ENCODE measurements at regions not wholly inside any gene's neighbourhood (a gene's known extent, or its start where the extent isn't known, plus 50 kb on each side); places are given as distances from the start of the nearest gene placed in this dataset.

DNA sequence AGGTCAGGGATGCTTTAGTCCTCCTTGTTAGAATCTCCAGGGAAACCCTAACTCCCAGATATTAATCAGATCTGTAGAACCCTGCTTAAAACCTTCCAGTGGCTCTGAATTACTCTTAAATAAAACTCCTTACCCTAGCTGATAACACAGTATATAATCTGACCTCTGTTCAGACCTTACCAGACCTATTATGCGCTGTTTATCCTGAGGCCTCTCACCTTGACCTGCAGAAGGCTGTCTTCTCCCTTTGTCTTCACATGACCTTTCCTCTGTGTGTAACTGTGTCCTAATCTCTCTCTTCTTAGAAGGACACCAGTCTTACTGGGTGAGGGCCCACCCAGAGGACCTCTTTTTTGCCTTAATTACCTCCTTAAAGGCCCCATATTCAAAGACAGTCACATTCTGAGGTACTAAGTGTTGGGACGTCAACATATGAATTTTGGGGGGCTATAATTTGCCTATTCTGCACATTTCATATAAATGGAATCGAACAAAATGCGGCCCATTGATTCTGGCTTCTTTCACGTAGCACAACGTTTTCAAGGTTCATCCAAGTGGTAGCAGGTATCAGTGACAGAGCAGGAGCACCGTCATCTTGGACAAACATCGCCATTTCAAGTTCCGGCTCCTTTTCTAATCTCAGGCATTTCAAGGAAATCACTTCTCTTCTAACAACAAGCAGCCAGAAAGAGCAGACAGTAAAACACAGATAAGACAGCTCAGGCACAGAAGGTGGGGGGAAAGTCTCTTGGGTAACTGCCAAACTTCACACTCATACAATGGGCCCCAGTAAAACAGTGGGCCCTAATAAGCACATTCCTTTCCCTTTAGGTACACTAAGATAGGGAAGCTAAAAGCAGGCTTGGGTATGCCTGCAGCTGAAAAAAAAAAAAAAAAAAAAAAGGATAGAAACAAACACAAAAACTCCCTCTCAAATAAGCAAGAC is 200.2 kb upstream of the NUDT4 start:
- Mint-ChIP-seq H3K9me3 (ENCODE audit: unreplicated experiment) (no peaks in the 10 kb centered on the region), H3K27me3 (ENCODE audit: unreplicated experiment) (no peaks in the 10 kb centered on the region), H3K36me3 (ENCODE audit: low read depth, unreplicated experiment) (no peaks in the 10 kb centered on the region), H3K4me3 (ENCODE audit: unreplicated experiment) (no peak overlapping the region), H3K4me1 (ENCODE audit: unreplicated experiment) (peaks cover 6% of the 10 kb centered on the region), H3K27ac (ENCODE audit: unreplicated experiment) (peak overlapping the region; percentile 61)
- TF ChIP-seq, protein P1, sequence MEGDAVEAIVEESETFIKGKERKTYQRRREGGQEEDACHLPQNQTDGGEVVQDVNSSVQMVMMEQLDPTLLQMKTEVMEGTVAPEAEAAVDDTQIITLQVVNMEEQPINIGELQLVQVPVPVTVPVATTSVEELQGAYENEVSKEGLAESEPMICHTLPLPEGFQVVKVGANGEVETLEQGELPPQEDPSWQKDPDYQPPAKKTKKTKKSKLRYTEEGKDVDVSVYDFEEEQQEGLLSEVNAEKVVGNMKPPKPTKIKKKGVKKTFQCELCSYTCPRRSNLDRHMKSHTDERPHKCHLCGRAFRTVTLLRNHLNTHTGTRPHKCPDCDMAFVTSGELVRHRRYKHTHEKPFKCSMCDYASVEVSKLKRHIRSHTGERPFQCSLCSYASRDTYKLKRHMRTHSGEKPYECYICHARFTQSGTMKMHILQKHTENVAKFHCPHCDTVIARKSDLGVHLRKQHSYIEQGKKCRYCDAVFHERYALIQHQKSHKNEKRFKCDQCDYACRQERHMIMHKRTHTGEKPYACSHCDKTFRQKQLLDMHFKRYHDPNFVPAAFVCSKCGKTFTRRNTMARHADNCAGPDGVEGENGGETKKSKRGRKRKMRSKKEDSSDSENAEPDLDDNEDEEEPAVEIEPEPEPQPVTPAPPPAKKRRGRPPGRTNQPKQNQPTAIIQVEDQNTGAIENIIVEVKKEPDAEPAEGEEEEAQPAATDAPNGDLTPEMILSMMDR (IDR thresholded peaks at IDR 0.05; ENCODE audit: unreplicated experiment) = no peak
- no peak for DNase-seq (ENCODE audit: low spot score)

DNA sequence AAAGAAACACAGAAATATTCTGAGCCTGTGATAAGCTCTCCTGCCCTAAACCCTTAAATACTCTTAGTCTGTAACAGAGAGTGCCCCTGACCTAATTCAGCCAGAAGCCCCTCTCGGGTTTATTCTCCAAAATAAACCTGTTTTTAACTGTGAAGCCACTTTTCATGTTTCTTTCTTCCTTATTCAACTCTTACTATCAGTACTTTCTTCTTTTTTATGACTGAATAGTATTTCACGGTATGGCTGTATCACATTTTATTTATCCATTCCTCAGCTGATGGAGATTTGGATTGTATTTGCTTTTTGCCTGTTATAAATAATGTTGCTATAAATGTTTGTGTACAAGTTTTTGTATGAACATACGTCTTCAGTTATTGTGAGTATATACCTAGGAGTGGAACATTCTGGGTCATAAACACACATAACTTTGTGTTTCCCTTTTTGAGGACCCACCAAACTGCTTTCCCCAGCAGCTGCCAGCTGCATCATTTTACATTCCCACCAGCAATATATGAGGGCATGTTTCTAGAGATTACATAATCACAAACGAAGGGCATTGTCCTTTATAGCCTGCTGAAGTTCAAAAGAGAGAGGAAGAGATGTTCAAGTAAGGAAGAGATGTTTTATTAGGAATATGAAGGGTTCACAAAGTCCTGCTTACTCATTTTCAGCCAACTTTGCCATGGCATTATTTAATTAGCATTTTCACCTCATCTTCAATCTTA is 199.4 kb upstream of the NUDT4 start:
- Mint-ChIP-seq H3K9me3 (ENCODE audit: unreplicated experiment) (no peaks in the 10 kb centered on the region), H3K27ac (ENCODE audit: unreplicated experiment) (peak overlapping the region; percentile 43), H3K27me3 (ENCODE audit: unreplicated experiment) (no peaks in the 10 kb centered on the region), H3K36me3 (ENCODE audit: low read depth, unreplicated experiment) (no peaks in the 10 kb centered on the region), H3K4me1 (ENCODE audit: unreplicated experiment) (peaks cover 6% of the 10 kb centered on the region), H3K4me3 (ENCODE audit: unreplicated experiment) (no peak overlapping the region)
- TF ChIP-seq, protein P1 (IDR thresholded peaks at IDR 0.05; ENCODE audit: unreplicated experiment) = no peak
- no peak for DNase-seq (ENCODE audit: low spot score)

DNA sequence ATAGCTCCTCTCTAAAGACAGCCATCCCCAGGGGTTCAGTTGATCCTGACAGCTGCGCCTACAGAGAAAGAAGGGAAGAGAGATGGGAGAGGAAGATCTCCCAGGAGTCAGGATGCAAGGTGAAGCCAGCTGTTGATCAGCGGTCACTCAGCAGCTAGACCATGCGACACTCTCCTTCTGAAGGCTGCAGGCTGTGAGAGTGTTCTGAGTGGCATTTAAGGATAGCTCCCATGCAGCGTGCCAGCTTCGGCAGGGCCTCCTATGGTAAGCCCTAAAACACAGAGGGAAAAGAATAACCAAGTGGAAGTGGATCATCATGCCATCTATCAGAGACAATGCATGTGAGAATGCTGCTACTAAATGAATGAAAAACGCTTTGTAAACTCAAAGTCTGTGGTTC is 197.9 kb upstream of the NUDT4 start:
- TF ChIP-seq, protein P1 (IDR thresholded peaks at IDR 0.05; ENCODE audit: unreplicated experiment) = no peak
- no peaks in the 10 kb centered on the region for H3K9me3 Mint-ChIP-seq (ENCODE audit: unreplicated experiment)

DNA sequence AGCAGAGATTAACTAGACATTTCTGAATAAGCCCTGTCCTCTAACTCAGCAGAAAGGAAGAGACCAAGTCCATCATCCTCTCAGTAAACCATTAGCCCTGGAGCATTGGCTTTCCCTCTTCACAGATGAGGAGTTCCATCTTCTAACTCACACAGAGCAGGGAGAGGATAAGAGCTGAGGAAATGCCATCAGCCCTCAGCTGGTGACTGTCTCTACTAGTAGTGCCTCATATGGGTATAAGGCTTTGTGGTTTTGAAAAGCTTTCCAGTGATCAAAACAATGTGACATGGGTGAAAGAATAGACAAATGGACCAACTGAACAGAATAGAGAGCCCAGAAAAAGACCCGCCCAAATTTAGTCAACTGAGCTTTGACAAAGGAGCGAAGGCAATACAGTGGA is 197.2 kb upstream of the NUDT4 start:
- peaks cover 6% of the 10 kb centered on the region for H3K4me1 Mint-ChIP-seq (ENCODE audit: unreplicated experiment)
- DNase-seq (ENCODE audit: low spot score) = no peak
- H3K27ac Mint-ChIP-seq (ENCODE audit: unreplicated experiment) = no peak overlapping the region
- H3K36me3 Mint-ChIP-seq (ENCODE audit: low read depth, unreplicated experiment) = no peaks in the 10 kb centered on the region
- TF ChIP-seq, protein P1 (IDR thresholded peaks at IDR 0.05; ENCODE audit: unreplicated experiment) = no peak
- peaks cover 3% of the 10 kb centered on the region for H3K27me3 Mint-ChIP-seq (ENCODE audit: unreplicated experiment)
- no peaks in the 10 kb centered on the region for H3K9me3 Mint-ChIP-seq (ENCODE audit: unreplicated experiment)
- H3K4me3 Mint-ChIP-seq (ENCODE audit: unreplicated experiment) = no peak overlapping the region

More for the DNA sequence above, 197.9 kb upstream of the NUDT4 start:
- Mint-ChIP-seq H3K27ac (ENCODE audit: unreplicated experiment) (no peak overlapping the region), H3K36me3 (ENCODE audit: low read depth, unreplicated experiment) (no peaks in the 10 kb centered on the region), H3K27me3 (ENCODE audit: unreplicated experiment) (peaks cover 3% of the 10 kb centered on the region), H3K4me1 (ENCODE audit: unreplicated experiment) (peaks cover 6% of the 10 kb centered on the region), H3K4me3 (ENCODE audit: unreplicated experiment) (no peak overlapping the region)
- no peak for DNase-seq (ENCODE audit: low spot score)

Data from endothelial cell (in vitro differentiated cells).